ENCODE measurements at regions not wholly inside any gene's neighbourhood (a gene's known extent, or its start where the extent isn't known, plus 50 kb on each side); places are given as distances from the start of the nearest gene placed in this dataset.

DNA sequence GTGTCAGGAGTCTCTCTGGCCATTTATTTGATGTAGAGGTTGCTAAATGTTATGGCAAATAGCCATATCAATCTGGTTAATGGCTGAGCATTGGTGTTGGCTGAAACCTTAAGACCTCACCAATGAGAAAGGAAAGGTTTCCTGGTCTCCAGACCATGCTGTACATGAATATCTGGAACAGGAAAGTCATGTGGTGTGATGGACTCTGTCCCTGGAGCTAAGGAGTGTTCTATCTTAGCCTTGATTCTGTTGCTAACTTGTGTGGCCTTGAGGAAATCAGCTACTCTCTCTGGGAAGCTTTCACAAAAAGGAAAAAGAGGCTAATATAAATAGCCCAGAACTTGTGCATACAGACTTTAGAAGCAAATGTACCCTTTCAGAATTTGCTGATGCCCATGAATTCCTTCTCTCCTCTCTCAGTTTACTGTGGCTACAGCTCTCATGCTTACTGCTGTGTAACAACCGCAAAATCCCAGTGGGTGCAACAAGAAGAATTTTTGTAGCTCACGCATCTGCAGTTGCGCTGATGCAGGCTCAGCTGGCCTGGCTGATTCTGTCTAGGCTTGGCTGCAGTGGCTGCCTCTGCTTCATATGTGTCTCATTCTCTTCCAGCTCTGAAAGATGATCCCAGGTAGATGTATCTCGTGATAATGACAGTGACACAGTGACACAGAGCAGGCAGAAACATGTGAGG, 287.5 kb downstream of the NPIPA8 start:
- no peak for TF ChIP-seq JUND (IDR thresholded peaks at IDR 0.05; ENCODE audit: low read depth)
- in situ Hi-C loops (cut with HindIII; ENCODE audit: low pct_unique_long_range_greater_than_20kb, low sequenced_read_pairs), result no loop called here
- DNase-seq (ENCODE audit: low read depth in 1 of 2, low spot score in 1 of 2), result no peak

GRCh38 chr16:18047761-18048160, 288.8 kb downstream of the NPIPA8 start:
- in situ Hi-C loops (cut with HindIII; ENCODE audit: low pct_unique_long_range_greater_than_20kb, low sequenced_read_pairs), result no loop called here
- DNase-seq (ENCODE audit: low read depth in 1 of 2, low spot score in 1 of 2), result no peak
- no peak for TF ChIP-seq JUND (IDR thresholded peaks at IDR 0.05; ENCODE audit: low read depth)

DNA sequence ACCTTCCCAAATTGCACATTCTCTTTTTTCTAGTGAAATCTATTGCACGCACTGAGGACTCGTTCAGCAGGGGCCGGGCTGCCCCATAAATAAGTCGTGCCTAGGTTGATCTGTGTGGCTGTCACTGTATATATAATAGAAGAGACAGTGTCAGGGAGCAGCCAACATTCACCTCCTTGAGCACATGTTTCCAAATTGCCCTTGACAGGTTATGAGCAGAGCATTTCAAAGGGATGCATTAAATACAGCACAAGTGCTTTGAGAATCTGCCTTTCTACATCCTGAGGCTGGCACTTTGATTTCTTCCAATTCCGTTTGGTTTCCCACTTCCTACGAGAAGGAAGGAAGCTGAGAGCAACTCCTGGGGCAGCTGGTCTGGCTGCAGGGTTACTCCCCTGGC, 291.2 kb downstream of the NPIPA8 start:
- TF ChIP-seq JUND (IDR thresholded peaks at IDR 0.05; ENCODE audit: low read depth), result no peak
- DNase-seq (ENCODE audit: low read depth in 1 of 2, low spot score in 1 of 2), result no peak
- in situ Hi-C loops (cut with HindIII; ENCODE audit: low pct_unique_long_range_greater_than_20kb, low sequenced_read_pairs), result no loop called here

DNA sequence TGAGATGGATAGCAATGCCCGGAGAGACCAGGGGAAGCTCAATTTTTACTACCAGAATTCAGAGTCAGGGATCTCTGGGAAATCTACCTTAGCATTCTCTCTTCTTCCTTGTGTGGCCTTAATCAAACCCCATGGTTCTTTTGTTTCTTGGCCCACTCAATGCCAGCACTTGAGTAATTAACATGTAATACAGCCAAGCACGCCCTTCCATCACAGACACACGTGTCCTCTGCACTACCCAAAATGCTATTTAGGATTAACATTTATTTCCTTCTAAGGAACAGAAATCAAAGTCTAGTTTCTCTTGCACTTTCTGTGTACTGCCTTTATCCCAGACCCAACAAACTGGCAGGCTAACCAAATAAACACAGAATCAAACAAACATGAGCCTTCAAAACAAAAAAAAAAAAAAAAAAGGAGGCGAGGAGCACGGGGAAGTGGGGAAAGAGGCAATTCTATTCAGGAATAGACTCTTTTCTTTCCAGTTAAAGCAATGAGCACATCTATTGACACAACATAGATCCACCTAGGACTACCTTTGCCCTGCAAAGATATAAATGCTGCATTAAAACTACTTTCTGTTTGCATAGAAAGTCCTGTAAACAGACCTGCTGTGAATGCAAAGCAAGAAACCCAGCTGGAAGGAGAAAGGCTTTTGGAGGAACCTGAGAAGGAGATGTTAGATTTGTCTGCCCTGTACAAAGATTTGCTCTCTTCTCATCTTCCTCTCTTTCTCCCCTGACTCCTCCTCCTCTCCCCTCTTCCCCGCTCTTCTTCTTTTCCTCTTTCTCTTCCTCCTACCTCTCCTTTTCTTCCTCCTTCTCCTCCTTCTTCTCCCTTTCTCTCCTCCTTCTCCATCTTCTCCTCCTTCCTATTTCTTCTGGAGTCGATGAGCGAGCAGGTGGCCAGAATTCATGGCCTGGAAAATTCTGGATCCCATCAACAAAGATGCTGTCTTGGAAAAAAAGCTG, 294.4 kb downstream of the NPIPA8 start:
- in situ Hi-C loops (cut with HindIII; ENCODE audit: low pct_unique_long_range_greater_than_20kb, low sequenced_read_pairs), result no loop called here
- DNase-seq (ENCODE audit: low read depth in 1 of 2, low spot score in 1 of 2), result no peak
- no peak for TF ChIP-seq JUND (IDR thresholded peaks at IDR 0.05; ENCODE audit: low read depth)

DNA sequence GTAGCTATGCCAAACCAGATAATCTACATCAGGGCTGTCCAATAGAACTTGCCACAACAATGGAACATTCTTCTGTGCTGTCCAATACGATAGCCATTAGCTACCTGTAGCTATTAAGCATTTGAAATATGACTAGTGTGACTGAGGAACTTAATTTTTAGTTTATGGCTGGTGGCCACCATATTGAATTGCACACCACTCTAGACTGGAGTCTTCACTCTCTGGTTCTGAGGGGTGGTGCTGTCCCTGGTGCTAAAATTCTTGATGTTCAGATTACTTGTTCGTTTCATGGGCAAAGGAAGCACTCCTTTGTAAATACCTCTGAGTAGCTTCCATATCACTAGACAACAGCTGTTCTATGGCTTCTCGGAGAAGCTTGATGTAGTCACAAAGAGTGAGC, 296.6 kb downstream of the NPIPA8 start:
- in situ Hi-C loops (cut with HindIII; ENCODE audit: low pct_unique_long_range_greater_than_20kb, low sequenced_read_pairs), result no loop called here
- peak in 1 of 2 experiments; percentile 54 for DNase-seq (ENCODE audit: low read depth in 1 of 2, low spot score in 1 of 2)
- no peak for TF ChIP-seq JUND (IDR thresholded peaks at IDR 0.05; ENCODE audit: low read depth)

DNA sequence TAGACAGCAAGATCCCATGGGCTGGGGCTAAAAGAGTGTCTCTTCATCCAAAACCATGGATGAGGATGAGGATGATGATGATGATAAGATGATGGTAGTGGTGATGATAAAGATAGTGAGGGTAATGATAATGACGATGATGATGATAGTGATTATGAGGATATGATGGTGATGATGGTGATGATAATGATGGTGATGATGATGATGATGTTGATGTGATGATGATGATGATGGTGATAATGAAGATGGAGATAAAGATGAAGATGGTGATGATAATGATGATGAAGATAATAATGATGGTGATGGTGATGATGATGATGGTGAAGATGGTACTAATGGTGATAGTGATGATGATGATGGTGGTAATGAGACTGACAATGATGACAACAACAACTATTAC, 299.5 kb downstream of the NPIPA8 start:
- TF ChIP-seq JUND (IDR thresholded peaks at IDR 0.05; ENCODE audit: low read depth), result no peak
- no peak for DNase-seq (ENCODE audit: low read depth in 1 of 2, low spot score in 1 of 2)
- in situ Hi-C loops (cut with HindIII; ENCODE audit: low pct_unique_long_range_greater_than_20kb, low sequenced_read_pairs), result no loop called here

- DNase-seq (ENCODE audit: low read depth in 1 of 2, low spot score in 1 of 2), result no peak
- in situ Hi-C loops (cut with HindIII; ENCODE audit: low pct_unique_long_range_greater_than_20kb, low sequenced_read_pairs), result no loop called here
- TF ChIP-seq JUND (IDR thresholded peaks at IDR 0.05; ENCODE audit: low read depth), result no peak
These were observed 311.9 kb downstream of the NPIPA8 start for GRCh38 chr16:18024611-18025010.

- TF ChIP-seq JUND (IDR thresholded peaks at IDR 0.05; ENCODE audit: low read depth), result no peak
- DNase-seq (ENCODE audit: low read depth in 1 of 2, low spot score in 1 of 2), result no peak
- in situ Hi-C loops (cut with HindIII; ENCODE audit: low pct_unique_long_range_greater_than_20kb, low sequenced_read_pairs), result no loop called here
These were observed 318.2 kb downstream of the NPIPA8 start for GRCh38 chr16:18018376-18018775.

DNA sequence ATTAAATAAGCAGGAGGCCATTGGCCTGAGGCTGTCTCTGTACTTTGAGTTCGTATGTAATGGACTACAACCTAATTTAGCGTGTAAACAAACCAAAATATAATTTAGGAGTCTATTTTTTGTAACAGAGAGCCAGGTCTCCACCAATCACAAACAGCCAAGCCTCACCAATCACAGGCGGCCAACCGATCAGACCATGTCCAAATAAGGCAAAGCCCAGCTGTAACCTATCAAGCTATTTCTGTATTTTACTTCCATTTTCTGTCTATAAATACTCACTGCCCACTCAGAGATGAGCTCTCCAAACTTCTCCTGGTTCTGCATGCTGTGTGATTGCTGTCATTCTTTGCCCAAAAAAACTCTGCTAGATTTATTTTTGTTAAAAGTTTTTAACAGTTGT, 322.7 kb downstream of the NPIPA8 start:
- in situ Hi-C loops (cut with HindIII; ENCODE audit: low pct_unique_long_range_greater_than_20kb, low sequenced_read_pairs), result no loop called here
- no peak for DNase-seq (ENCODE audit: low read depth in 1 of 2, low spot score in 1 of 2)
- no peak for TF ChIP-seq JUND (IDR thresholded peaks at IDR 0.05; ENCODE audit: low read depth)

- DNase-seq (ENCODE audit: low read depth in 1 of 2, low spot score in 1 of 2), result no peak
- no peak for TF ChIP-seq JUND (IDR thresholded peaks at IDR 0.05; ENCODE audit: low read depth)
- in situ Hi-C loops (cut with HindIII; ENCODE audit: low pct_unique_long_range_greater_than_20kb, low sequenced_read_pairs), result no loop called here
These were observed 328.2 kb downstream of the NPIPA8 start for GRCh38 chr16:18008356-18008755.

GRCh38 chr16:18003033-18003432, 333.5 kb downstream of the NPIPA8 start:
- no peak for DNase-seq (ENCODE audit: low read depth in 1 of 2, low spot score in 1 of 2)
- no peak for TF ChIP-seq JUND (IDR thresholded peaks at IDR 0.05; ENCODE audit: low read depth)
- in situ Hi-C loops (cut with HindIII; ENCODE audit: low pct_unique_long_range_greater_than_20kb, low sequenced_read_pairs), result no loop called here

DNA sequence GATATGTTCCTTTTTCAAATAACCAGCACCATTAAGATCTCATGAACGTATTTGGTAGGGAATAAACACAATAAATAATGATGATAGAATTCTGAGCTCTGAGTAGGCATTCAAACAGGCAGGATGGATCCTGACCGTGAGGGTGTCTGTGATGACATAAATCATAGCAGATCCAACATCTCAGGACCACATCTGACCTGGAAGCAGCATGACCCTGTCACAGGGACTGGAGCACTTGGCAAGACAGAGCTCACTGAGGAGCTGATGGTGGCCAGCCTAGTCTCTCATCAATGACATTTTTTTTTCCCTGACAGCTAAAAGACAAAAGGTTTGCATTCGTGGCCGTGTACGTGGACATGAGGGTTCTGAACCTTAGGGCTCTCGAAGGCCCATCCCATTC, 337.5 kb downstream of the NPIPA8 start:
- no peak for DNase-seq (ENCODE audit: low read depth in 1 of 2, low spot score in 1 of 2)
- no peak for TF ChIP-seq JUND (IDR thresholded peaks at IDR 0.05; ENCODE audit: low read depth)

GRCh38 chr16:17998550-17998949, 338.0 kb downstream of the NPIPA8 start:
- no peak for TF ChIP-seq JUND (IDR thresholded peaks at IDR 0.05; ENCODE audit: low read depth)
- in situ Hi-C loops (cut with HindIII; ENCODE audit: low pct_unique_long_range_greater_than_20kb, low sequenced_read_pairs), result no loop called here
- DNase-seq (ENCODE audit: low read depth in 1 of 2, low spot score in 1 of 2), result no peak

More for the DNA sequence above, 337.5 kb downstream of the NPIPA8 start:
- in situ Hi-C loops (cut with HindIII; ENCODE audit: low pct_unique_long_range_greater_than_20kb, low sequenced_read_pairs), result no loop called here
